Tibial nerve (tissue), 3 donors: ENCODE measurements at regions not wholly inside any gene's neighbourhood (a gene's known extent, or its start where the extent isn't known, plus 50 kb on each side); places are given as distances from the start of the nearest gene placed in this dataset.

Experiments used
- POLR2A ChIP-seq, 2 donors: fragments of 450-650 bp; IDR thresholded peaks; one replicate each; pipeline ENCODE4 v1.6.1; 2017; ENCODE audit warnings: antibody characterized with exemption in 2 of 2, mild to moderate bottlenecking in 2 of 2, moderate library complexity in 2 of 2
- TF ChIP-seq, protein P1 (sequence below), 5 experiments: fragments of 200-600 bp in 3 of 5; fragments of 450-650 bp in 2 of 5; sonication (generic) in 3 of 5; IDR thresholded peaks; one replicate each; pipeline ENCODE4 v1.5.1; 2016 to 2019; ENCODE audit warnings: antibody characterized with exemption in 5 of 5, mild to moderate bottlenecking in 3 of 5, moderate library complexity in 2 of 5

DNA sequence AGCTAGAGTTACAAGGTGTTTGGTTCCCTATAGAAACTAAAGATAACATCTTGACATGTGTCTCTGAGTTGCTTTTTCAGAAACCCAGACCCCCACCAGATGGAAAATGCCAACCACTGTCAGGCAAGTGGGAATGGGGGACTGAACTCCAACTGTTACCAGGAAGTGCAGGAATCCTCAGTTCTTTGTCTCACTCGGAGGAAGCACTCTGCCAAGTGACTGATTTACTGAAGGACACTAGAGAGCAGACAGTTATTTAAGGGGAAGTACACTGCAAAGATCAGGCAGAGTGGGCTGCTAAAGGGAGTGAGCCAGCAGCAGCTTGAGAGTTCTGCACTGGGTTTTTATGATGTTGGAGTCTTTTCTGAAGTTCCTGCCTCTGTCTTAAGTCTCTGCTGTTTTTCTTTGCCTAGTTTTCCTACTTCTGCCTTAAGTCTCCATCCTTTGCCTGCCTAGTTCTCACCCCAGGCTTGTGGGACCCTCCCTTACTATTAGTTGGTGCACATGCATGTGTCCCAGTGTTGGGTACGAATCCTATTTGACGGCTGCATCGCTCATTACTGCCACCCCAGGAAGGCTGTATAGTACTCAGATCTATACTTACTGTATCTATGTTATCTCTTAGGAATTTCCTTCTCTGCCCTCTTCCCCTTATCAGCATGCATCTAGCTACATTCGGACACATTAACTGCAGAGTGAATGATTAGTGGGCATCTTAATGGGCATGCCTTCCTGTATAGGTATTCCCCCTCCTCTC lies 97.1 kb downstream of the TEX51 start:
- TF ChIP-seq, protein P1, sequence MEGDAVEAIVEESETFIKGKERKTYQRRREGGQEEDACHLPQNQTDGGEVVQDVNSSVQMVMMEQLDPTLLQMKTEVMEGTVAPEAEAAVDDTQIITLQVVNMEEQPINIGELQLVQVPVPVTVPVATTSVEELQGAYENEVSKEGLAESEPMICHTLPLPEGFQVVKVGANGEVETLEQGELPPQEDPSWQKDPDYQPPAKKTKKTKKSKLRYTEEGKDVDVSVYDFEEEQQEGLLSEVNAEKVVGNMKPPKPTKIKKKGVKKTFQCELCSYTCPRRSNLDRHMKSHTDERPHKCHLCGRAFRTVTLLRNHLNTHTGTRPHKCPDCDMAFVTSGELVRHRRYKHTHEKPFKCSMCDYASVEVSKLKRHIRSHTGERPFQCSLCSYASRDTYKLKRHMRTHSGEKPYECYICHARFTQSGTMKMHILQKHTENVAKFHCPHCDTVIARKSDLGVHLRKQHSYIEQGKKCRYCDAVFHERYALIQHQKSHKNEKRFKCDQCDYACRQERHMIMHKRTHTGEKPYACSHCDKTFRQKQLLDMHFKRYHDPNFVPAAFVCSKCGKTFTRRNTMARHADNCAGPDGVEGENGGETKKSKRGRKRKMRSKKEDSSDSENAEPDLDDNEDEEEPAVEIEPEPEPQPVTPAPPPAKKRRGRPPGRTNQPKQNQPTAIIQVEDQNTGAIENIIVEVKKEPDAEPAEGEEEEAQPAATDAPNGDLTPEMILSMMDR (IDR thresholded peaks at IDR 0.05), result no peak
- TF ChIP-seq POLR2A (IDR thresholded peaks at IDR 0.05), result no peak
